Activated naive CD4-positive, alpha-beta T cell treated with anti-CD3 and anti-CD28 coated beads, Interleukin-2, amount 10 ng/mL, durations not matched to agents 7 days and 5 days (primary cell): ENCODE measurements at regions not wholly inside any gene's neighbourhood (a gene's known extent, or its start where the extent isn't known, plus 50 kb on each side); places are given as distances from the start of the nearest gene placed in this dataset.

Source experiments
- CTCF ChIA-PET: fragments of 350-600 bp; sonication (Branson Sonifier 250); formaldehyde crosslinking; loops from one replicate; lab custom pipeline; 2021; ENCODE audit warnings: antibody characterized with exemption; lab: Charles Lee
- DNase-seq: peaks from one replicate; pipeline ENCODE4 v3.0.0-alpha.2; 2020
- H3K27ac Mint-ChIP-seq: one replicate; pipeline ENCODE4 v1.8.0; 2021; ENCODE audit warnings: mild to moderate bottlenecking, moderate library complexity, mixed read lengths
- H3K27me3 Mint-ChIP-seq: one replicate; pipeline ENCODE4 v1.8.0; 2021; ENCODE audit warnings: mild to moderate bottlenecking, mixed read lengths
- H3K36me3 Mint-ChIP-seq: one replicate; pipeline ENCODE4 v1.8.0; 2021; ENCODE audit warnings: mixed read lengths
- H3K4me1 Mint-ChIP-seq: one replicate; pipeline ENCODE4 v1.8.0; 2021; ENCODE audit warnings: mixed read lengths
- H3K4me3 Mint-ChIP-seq: one replicate; pipeline ENCODE4 v1.8.0; 2021; ENCODE audit warnings: mild to moderate bottlenecking, moderate library complexity, mixed read lengths
- H3K9me3 Mint-ChIP-seq: one replicate; pipeline ENCODE4 v1.8.0; 2021; ENCODE audit warnings: mixed read lengths

DNA sequence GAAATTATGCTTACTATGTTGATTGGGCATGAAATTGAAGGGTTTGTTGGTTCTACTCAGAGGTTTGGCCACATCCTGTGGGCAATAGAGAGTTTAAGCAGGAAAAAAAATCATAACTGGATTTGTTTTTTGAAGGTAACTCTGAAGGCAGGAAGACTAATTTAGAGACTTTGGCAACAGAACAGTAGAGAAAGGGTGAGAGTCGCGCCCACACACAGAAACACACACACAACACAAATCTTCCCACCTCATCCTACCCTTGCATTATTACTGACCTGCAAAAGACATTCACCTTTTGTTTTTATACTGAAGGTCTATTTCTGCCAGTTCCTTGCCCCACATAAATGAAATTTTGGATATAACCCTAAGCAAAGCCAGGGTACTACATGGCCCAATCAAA is 270.6 kb downstream of the TBL1XR1 start:
- Mint-ChIP-seq H3K4me1 (no peaks in the 10 kb centered on the region), H3K27ac (no peak overlapping the region), H3K9me3 (no peaks in the 10 kb centered on the region), H3K36me3 (no peaks in the 10 kb centered on the region), H3K4me3 (no peak overlapping the region), H3K27me3 (no peaks in the 10 kb centered on the region)
- no peak for DNase-seq
- CTCF ChIA-PET = interaction anchor here (0.7 kb wide), 1 partner anchor 61 kb away, joined by 3 read pairs; no protein-coding TSS in a partner anchor

DNA sequence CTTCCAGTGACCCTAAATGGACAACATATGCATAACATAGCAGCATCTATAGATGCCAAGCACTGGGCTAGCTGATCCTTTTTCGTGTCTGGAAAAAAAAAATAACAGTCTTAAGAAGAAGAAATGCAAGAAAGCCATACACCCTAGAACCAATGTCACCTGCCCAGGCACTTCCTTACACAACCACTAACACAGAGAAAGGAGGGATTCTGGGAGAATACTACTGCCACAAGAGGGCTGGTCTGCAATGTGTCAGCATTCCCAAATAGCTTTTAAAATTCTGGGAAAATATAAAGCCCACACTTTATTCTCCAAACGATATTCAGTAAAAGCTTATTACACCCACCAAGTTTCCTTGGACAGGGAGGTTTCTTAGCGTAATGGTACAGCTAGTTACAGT is 271.2 kb downstream of the TBL1XR1 start:
- no peaks in the 10 kb centered on the region for H3K9me3 Mint-ChIP-seq
- H3K36me3 Mint-ChIP-seq = no peaks in the 10 kb centered on the region
- H3K4me1 Mint-ChIP-seq = no peaks in the 10 kb centered on the region
- H3K27ac Mint-ChIP-seq = no peak overlapping the region
- no peaks in the 10 kb centered on the region for H3K27me3 Mint-ChIP-seq
- no peak overlapping the region for H3K4me3 Mint-ChIP-seq
- CTCF ChIA-PET = interaction anchor here (0.7 kb wide), 1 partner anchor 62 kb away, joined by 3 read pairs; no protein-coding TSS in a partner anchor
- no peak for DNase-seq

GRCh38 chr3:176920766-176921160 is 276.5 kb downstream of the TBL1XR1 start:
- no peaks in the 10 kb centered on the region for H3K9me3 Mint-ChIP-seq
- H3K4me3 Mint-ChIP-seq = no peak overlapping the region
- H3K4me1 Mint-ChIP-seq = no peaks in the 10 kb centered on the region
- no peaks in the 10 kb centered on the region for H3K36me3 Mint-ChIP-seq
- no peaks in the 10 kb centered on the region for H3K27me3 Mint-ChIP-seq
- no peak overlapping the region for H3K27ac Mint-ChIP-seq
- CTCF ChIA-PET = no interaction called here
- no peak for DNase-seq

GRCh38 chr3:176919836-176920765 is 277.2 kb downstream of the TBL1XR1 start:
- H3K9me3 Mint-ChIP-seq = no peaks in the 10 kb centered on the region
- H3K36me3 Mint-ChIP-seq = no peaks in the 10 kb centered on the region
- no peaks in the 10 kb centered on the region for H3K4me1 Mint-ChIP-seq
- H3K27ac Mint-ChIP-seq = no peak overlapping the region
- no peak for DNase-seq
- no peak overlapping the region for H3K4me3 Mint-ChIP-seq
- CTCF ChIA-PET = no interaction called here
- no peaks in the 10 kb centered on the region for H3K27me3 Mint-ChIP-seq

DNA sequence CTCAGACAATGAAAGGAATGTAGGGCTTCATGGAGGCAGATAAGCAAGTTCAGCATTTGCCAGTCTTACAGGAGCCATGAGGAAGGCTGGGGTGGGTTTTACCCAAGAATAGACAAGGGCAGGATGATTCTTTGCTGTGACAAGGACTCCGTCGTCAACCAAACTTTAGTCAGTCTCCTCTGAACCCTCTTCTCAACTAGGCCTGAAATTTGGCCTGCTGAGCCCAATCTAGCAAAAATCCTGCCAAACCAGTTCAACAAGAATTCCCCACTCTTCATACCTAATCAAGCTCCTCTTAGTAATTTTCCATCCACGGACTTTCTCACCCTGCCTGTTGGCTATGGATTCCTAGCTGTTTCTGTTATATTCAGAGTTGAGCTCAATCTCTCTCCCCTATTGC is 280.5 kb downstream of the TBL1XR1 start:
- H3K27me3 Mint-ChIP-seq = no peaks in the 10 kb centered on the region
- no peak overlapping the region for H3K27ac Mint-ChIP-seq
- no peaks in the 10 kb centered on the region for H3K36me3 Mint-ChIP-seq
- H3K4me3 Mint-ChIP-seq = no peak overlapping the region
- no peaks in the 10 kb centered on the region for H3K4me1 Mint-ChIP-seq
- CTCF ChIA-PET = interaction anchor here (0.6 kb wide), 1 partner anchor 22 kb away, joined by 3 read pairs; no protein-coding TSS in a partner anchor
- no peaks in the 10 kb centered on the region for H3K9me3 Mint-ChIP-seq
- no peak for DNase-seq

GRCh38 chr3:176914764-176915163 is 282.5 kb downstream of the TBL1XR1 start:
- DNase-seq = no peak
- H3K9me3 Mint-ChIP-seq = no peaks in the 10 kb centered on the region
- peaks cover 5% of the 10 kb centered on the region for H3K27me3 Mint-ChIP-seq
- no peak overlapping the region for H3K27ac Mint-ChIP-seq
- H3K4me1 Mint-ChIP-seq = no peaks in the 10 kb centered on the region
- H3K4me3 Mint-ChIP-seq = no peak overlapping the region
- H3K36me3 Mint-ChIP-seq = no peaks in the 10 kb centered on the region
- CTCF ChIA-PET = interaction anchor here (0.6 kb wide), 2 partner anchors 26 to 1400 kb away, joined by 3 read pairs; no protein-coding TSS in a partner anchor

DNA sequence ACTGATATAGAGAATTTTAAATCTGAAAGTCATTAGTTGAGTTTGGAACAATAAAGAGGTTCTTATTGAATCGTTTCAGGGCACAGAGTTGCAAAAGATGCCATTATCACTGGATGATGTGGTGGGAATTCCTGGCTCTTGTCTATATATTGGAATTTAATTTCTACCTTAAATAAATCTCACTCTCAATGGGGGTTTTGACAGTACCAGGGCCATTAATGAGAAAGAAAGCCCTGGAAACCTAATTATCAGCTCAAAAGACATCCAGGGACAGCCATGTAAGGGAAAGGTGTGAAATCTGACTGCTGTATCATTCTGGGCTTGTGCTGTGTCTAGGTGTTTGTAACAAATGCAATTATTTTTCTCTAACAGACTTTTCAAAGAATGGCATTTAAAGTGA is 285.7 kb downstream of the TBL1XR1 start:
- DNase-seq = no peak
- Mint-ChIP-seq H3K4me1 (no peaks in the 10 kb centered on the region), H3K4me3 (no peak overlapping the region), H3K9me3 (no peaks in the 10 kb centered on the region), H3K36me3 (no peaks in the 10 kb centered on the region), H3K27ac (no peak overlapping the region), H3K27me3 (peaks cover 5% of the 10 kb centered on the region)
- CTCF ChIA-PET = no interaction called here

GRCh38 chr3:176909044-176909443 is 288.2 kb downstream of the TBL1XR1 start:
- Mint-ChIP-seq H3K27me3 (peaks cover 5% of the 10 kb centered on the region), H3K27ac (no peak overlapping the region), H3K4me3 (no peak overlapping the region), H3K36me3 (no peaks in the 10 kb centered on the region), H3K4me1 (no peaks in the 10 kb centered on the region), H3K9me3 (no peaks in the 10 kb centered on the region)
- CTCF ChIA-PET = no interaction called here
- DNase-seq = no peak

- no peak for DNase-seq
- Mint-ChIP-seq H3K27ac (no peak overlapping the region), H3K36me3 (no peaks in the 10 kb centered on the region), H3K9me3 (no peaks in the 10 kb centered on the region), H3K4me3 (no peak overlapping the region), H3K4me1 (no peaks in the 10 kb centered on the region), H3K27me3 (peaks cover 4% of the 10 kb centered on the region)
- CTCF ChIA-PET = no interaction called here
Measured at GRCh38 chr3:176906046-176906905, 291.0 kb downstream of the TBL1XR1 start.

GRCh38 chr3:176905331-176905730 is 292.0 kb downstream of the TBL1XR1 start:
- no peak for DNase-seq
- no peaks in the 10 kb centered on the region for H3K36me3 Mint-ChIP-seq
- H3K27me3 Mint-ChIP-seq = no peaks in the 10 kb centered on the region
- no peak overlapping the region for H3K27ac Mint-ChIP-seq
- no peak overlapping the region for H3K4me3 Mint-ChIP-seq
- no peaks in the 10 kb centered on the region for H3K9me3 Mint-ChIP-seq
- CTCF ChIA-PET = no interaction called here
- no peaks in the 10 kb centered on the region for H3K4me1 Mint-ChIP-seq

DNA sequence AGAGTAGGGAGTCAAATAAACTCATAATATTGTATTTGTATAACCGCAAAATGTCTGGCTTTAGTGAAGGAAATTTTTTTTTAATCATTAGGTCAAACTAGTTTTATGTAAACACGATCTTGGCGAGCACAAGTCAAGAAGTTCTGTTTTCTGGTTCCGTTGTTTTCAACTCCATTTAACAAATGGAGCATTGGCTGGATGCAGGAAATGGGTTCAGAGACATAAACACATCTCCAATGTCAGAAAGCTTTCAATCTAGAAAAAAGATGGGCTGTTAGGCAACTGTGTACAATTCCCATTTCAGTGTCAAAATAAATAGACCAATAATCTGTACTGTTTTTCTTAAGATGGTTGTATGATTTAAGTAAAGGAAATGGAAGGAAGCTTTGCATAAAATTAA is 292.8 kb downstream of the TBL1XR1 start:
- CTCF ChIA-PET = no interaction called here
- Mint-ChIP-seq H3K4me3 (no peak overlapping the region), H3K9me3 (no peaks in the 10 kb centered on the region)

DNA sequence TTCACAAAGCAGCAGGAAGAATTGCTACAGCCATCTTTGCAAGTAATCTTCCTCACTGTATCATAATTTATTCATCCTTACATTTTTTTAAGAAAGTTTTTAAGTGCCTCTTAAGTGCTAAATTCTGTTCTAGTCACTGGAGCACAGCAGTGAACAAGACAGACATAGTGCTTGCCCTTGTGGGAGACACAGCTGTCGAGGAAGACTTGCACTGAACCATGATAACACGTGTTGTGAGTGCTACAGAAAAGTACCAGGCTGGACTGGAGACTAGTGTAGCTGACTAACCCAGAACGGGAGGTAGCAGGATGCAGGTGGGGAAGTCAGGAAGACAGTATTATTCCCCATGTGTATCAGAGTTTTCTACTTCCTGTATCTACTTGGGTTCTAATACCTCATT is 300.6 kb downstream of the TBL1XR1 start:
- Mint-ChIP-seq H3K27me3 (peaks cover 6% of the 10 kb centered on the region), H3K27ac (no peak overlapping the region), H3K9me3 (no peaks in the 10 kb centered on the region), H3K4me1 (no peaks in the 10 kb centered on the region), H3K36me3 (no peaks in the 10 kb centered on the region), H3K4me3 (no peak overlapping the region)
- CTCF ChIA-PET = no interaction called here
- no peak for DNase-seq

More for the DNA sequence above, 292.8 kb downstream of the TBL1XR1 start:
- H3K27me3 Mint-ChIP-seq = no peaks in the 10 kb centered on the region
- H3K4me1 Mint-ChIP-seq = no peaks in the 10 kb centered on the region
- H3K36me3 Mint-ChIP-seq = no peaks in the 10 kb centered on the region
- no peak overlapping the region for H3K27ac Mint-ChIP-seq
- no peak for DNase-seq

GRCh38 chr3:176896165-176896564 is 301.1 kb downstream of the TBL1XR1 start:
- Mint-ChIP-seq H3K27ac (no peak overlapping the region), H3K36me3 (no peaks in the 10 kb centered on the region), H3K4me3 (no peak overlapping the region), H3K9me3 (peaks cover 2% of the 10 kb centered on the region), H3K4me1 (no peaks in the 10 kb centered on the region), H3K27me3 (peaks cover 6% of the 10 kb centered on the region)
- CTCF ChIA-PET = no interaction called here
- no peak for DNase-seq

DNA sequence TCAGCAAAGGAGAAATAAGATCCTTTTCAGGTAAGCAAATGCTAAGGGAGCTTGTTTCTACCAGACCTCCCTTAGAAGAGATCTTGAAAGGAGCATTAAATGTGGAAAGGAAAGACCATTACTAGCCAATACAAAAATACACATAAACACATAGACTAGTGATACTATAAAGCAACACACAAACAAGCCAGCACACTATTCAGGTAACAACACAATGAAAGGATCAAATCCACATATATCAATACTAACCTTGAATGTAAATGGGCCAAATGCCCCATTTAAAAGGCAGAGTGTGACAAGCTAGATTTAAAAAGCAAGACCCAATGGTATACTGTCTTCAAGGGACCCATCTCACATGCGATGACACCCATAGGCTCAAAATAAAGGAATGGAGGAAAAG is 317.6 kb downstream of the TBL1XR1 start:
- Mint-ChIP-seq H3K9me3 (no peaks in the 10 kb centered on the region), H3K36me3 (no peaks in the 10 kb centered on the region), H3K27ac (no peak overlapping the region), H3K4me1 (no peaks in the 10 kb centered on the region), H3K4me3 (no peak overlapping the region), H3K27me3 (no peaks in the 10 kb centered on the region)
- no peak for DNase-seq
- CTCF ChIA-PET = no interaction called here
